Epithelial cell of proximal tubule (primary cell): ENCODE measurements at regions not wholly inside any gene's neighbourhood (a gene's known extent, or its start where the extent isn't known, plus 50 kb on each side); places are given as distances from the start of the nearest gene placed in this dataset.

Experiments used
- DNase-seq: peaks from one replicate; pipeline ENCODE4 v3.0.0-alpha.2; 2011; ENCODE audit warnings: low read depth
- H3K4me3 ChIP-seq: 2 replicates; pipeline ENCODE4 v1.5.1; 2011; ENCODE audit warnings: low read depth, mild to moderate bottlenecking, low read length
- TF ChIP-seq, protein P1 (sequence below): conservative IDR thresholded peaks from 2 replicates; pipeline ENCODE4 v1.5.1; 2012; ENCODE audit warnings: low read depth, mild to moderate bottlenecking, low read length

DNA sequence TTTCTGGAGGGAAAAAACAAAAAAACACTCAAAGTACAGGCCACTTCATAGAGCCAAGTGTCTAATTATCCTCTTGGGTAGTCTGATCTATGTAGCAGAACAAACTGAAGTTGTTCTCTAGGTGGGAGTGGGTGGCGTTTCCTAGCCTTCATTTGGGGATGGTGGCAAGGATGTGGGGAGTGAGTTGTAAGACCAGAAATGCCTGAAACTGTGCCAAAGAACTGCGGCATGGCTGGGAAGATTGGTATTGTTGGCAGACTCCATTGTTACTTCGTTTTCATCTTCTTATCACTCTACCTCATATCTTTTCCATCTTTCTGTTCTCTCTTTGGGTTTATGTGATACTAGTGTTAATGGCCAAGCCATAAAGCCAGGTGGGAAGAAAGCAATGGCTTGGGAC, 177.3 kb upstream of the DDHD1 start:
- no peak for DNase-seq
- H3K4me3 ChIP-seq, result no peak overlapping the region
- TF ChIP-seq, protein P1, sequence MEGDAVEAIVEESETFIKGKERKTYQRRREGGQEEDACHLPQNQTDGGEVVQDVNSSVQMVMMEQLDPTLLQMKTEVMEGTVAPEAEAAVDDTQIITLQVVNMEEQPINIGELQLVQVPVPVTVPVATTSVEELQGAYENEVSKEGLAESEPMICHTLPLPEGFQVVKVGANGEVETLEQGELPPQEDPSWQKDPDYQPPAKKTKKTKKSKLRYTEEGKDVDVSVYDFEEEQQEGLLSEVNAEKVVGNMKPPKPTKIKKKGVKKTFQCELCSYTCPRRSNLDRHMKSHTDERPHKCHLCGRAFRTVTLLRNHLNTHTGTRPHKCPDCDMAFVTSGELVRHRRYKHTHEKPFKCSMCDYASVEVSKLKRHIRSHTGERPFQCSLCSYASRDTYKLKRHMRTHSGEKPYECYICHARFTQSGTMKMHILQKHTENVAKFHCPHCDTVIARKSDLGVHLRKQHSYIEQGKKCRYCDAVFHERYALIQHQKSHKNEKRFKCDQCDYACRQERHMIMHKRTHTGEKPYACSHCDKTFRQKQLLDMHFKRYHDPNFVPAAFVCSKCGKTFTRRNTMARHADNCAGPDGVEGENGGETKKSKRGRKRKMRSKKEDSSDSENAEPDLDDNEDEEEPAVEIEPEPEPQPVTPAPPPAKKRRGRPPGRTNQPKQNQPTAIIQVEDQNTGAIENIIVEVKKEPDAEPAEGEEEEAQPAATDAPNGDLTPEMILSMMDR, result no peak

- DNase-seq, result no peak
- H3K4me3 ChIP-seq, result no peak overlapping the region
- TF ChIP-seq, protein P1, result no peak
Measured at GRCh38 chr14:53328841-53329240, 175.7 kb upstream of the DDHD1 start.

GRCh38 chr14:53327716-53328115, 174.6 kb upstream of the DDHD1 start:
- H3K4me3 ChIP-seq, result no peak overlapping the region
- TF ChIP-seq, protein P1, result no peak
- DNase-seq, result peak; percentile 15

DNA sequence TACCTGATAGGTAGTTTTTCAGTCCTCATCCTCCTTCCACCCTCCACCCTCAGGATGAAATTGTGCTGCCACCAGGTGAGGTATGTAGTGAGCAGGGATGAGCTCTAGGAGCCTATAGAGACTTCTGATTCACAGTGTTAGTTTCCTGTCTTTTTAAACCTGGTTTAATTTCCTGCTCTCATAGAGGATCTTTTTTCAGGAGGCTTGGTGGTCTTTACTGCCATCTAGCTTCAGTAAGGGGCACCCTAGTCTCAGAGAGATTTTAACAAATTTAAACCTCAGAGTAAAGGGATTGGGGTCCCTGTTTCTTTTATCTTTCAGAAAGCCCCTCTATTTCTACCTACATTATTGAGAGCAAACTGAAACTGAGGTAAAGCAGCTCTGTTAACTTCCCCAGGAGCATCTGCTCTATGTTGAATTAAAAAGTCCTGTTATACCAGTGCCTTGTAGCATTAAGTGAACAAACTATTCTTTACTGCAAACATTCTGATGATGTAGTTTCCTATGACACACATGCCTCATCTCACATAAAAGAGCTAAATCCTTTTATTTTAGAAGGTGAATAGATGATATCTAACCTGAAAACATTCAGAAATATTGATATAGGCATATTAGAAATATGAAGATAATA, 172.2 kb upstream of the DDHD1 start:
- no peak overlapping the region for H3K4me3 ChIP-seq
- DNase-seq, result no peak
- TF ChIP-seq, protein P1, result peak; percentile 37

GRCh38 chr14:53316504-53316903, 163.4 kb upstream of the DDHD1 start:
- DNase-seq, result no peak
- no peak overlapping the region for H3K4me3 ChIP-seq
- TF ChIP-seq, protein P1, result no peak

- DNase-seq, result no peak
- TF ChIP-seq, protein P1, result no peak
- H3K4me3 ChIP-seq, result no peak overlapping the region
Measured at GRCh38 chr14:53310412-53310811, 157.3 kb upstream of the DDHD1 start.

GRCh38 chr14:53306911-53307310, 153.8 kb upstream of the DDHD1 start:
- peak overlapping the region; percentile 60 for H3K4me3 ChIP-seq
- TF ChIP-seq, protein P1, result no peak
- no peak for DNase-seq
